Brain microvascular endothelial cell (primary cell): ENCODE measurements at regions not wholly inside any gene's neighbourhood (a gene's known extent, or its start where the extent isn't known, plus 50 kb on each side); places are given as distances from the start of the nearest gene placed in this dataset.
A peak's percentile ranks its signal among the peaks of the same experiment; 100 is the strongest.

ENCODE experiments used
- DNase-seq: peaks from one replicate; pipeline ENCODE4 v3.0.0-alpha.2; 2020
- H3K27ac ChIP-seq: fragments of 250-450 bp; sonication (Bioruptor Pico); 2 replicates; pipeline ENCODE4 v1.5.1; 2020; ENCODE audit warnings: mild to moderate bottlenecking, moderate library complexity
- H3K27me3 ChIP-seq: fragments of 250-450 bp; sonication (Bioruptor Pico); replicated peaks from 2 replicates; pipeline ENCODE4 v1.5.1; 2020; ENCODE audit warnings: mild to moderate bottlenecking
- H3K36me3 ChIP-seq: fragments of 250-450 bp; sonication (Bioruptor Pico); replicated peaks from 2 replicates; pipeline ENCODE4 v1.5.1; 2020; ENCODE audit warnings: mild to moderate bottlenecking
- H3K4me3 ChIP-seq: 2 replicates; pipeline ENCODE4 v1.5.1; 2011; ENCODE audit warnings: low read depth, mild to moderate bottlenecking, control low read depth, low read length, moderate library complexity
- CTCF ChIP-seq: IDR thresholded peaks from 2 replicates; pipeline ENCODE4 v1.5.1; 2011; ENCODE audit warnings: low read depth, mild to moderate bottlenecking, moderate library complexity, low read length, control low read depth, inconsistent platforms; ENCODE audit errors: missing control alignments
- in situ Hi-C: cut with HindIII; loops from 2 replicates; pipeline ENCODE4 v1.10.0; 2017; ENCODE audit warnings: low sequenced_read_pairs, low pct_ligation_motif_present

DNA sequence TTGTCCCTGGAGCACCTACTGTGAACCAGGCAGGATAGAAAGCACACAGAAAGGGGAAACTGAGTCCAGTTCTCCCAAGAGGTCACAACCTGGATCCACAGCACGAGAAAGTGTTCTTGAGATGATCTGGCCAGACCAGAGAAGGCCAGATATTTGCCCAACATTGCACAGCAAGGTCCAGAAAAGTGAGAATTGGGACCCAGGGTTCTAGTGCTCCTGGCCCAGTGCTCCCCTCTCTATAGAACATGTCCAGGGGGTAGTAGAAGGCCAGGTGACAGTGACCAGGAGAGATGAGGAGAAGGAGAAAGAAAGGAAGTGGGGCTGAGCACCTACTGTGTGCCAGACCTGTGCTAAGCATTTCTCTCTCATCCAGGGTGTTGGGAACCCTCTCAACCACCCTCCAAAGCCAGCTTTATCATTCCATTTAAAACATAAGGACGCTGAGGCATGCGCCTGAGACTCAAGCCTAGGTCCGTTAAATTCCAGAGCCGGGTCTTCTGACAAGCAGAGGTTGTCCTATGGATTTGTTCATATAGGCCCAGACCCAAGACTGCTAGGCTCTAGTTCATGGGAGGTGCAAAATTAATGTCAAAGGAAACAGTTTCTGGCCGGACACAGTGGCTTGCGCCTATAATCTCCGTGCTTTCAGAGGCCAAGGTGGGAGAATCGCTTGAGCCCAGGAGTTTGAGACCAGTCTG, 128.7 kb downstream of the MN1 start:
- H3K4me3 ChIP-seq = no peak overlapping the region
- in situ Hi-C loops = no loop called here

DNA sequence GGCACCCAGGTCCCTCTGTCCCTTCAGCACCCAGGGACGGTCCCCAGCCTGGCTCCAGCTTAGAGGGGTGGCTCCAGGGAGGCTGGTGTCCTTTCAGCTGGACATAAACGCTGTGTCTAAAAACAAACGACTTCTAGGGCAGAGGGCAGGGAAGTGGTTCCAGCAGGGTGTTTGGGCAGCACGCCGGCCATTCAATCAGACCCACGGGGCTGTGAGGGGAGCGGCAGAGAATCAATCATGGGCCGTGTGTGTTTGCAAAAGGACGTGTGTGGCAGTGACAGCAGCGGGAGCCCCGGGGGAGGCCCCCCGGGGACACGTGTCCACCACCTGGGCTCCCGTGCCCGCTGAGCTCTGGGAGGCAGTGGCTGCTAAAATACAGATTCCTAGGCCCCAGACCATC, 127.7 kb downstream of the MN1 start:
- H3K27me3 ChIP-seq = no peaks in the 10 kb centered on the region
- in situ Hi-C loops = no loop called here
- no peak for TF ChIP-seq CTCF
- no peak overlapping the region for H3K27ac ChIP-seq
- no peaks in the 10 kb centered on the region for H3K36me3 ChIP-seq
- H3K4me3 ChIP-seq = no peak overlapping the region
- DNase-seq = no peak

More for the DNA sequence above, 128.7 kb downstream of the MN1 start:
- DNase-seq = no peak
- Histone ChIP-seq H3K27ac (no peak overlapping the region), H3K36me3 (no peaks in the 10 kb centered on the region), H3K27me3 (no peaks in the 10 kb centered on the region)
- no peak for TF ChIP-seq CTCF

- in situ Hi-C loops = no loop called here
- no peak overlapping the region for H3K27ac ChIP-seq
These were observed 127.2 kb downstream of the MN1 start for GRCh38 chr22:27674261-27674923.

GRCh38 chr22:27676545-27677213, 124.9 kb downstream of the MN1 start:
- in situ Hi-C loops = no loop called here
- Histone ChIP-seq H3K4me3 (no peak overlapping the region), H3K36me3 (no peaks in the 10 kb centered on the region), H3K27me3 (no peaks in the 10 kb centered on the region), H3K27ac (no peak overlapping the region)
- peak; percentile 60 for DNase-seq
- TF ChIP-seq CTCF = no peak

More at GRCh38 chr22:27674261-27674923, 127.2 kb downstream of the MN1 start:
- Histone ChIP-seq H3K36me3 (no peaks in the 10 kb centered on the region), H3K27me3 (no peaks in the 10 kb centered on the region), H3K4me3 (no peak overlapping the region)
- DNase-seq = no peak
- TF ChIP-seq CTCF = no peak

GRCh38 chr22:27677905-27678458, 123.6 kb downstream of the MN1 start:
- H3K27me3 ChIP-seq = no peaks in the 10 kb centered on the region
- in situ Hi-C loops = no loop called here

More at GRCh38 chr22:27677905-27678458, 123.6 kb downstream of the MN1 start:
- Histone ChIP-seq H3K36me3 (no peaks in the 10 kb centered on the region), H3K4me3 (no peak overlapping the region), H3K27ac (no peak overlapping the region)
- no peak for TF ChIP-seq CTCF
- no peak for DNase-seq
